ENCODE measurements at regions not wholly inside any gene's neighbourhood (a gene's known extent, or its start where the extent isn't known, plus 50 kb on each side); places are given as distances from the start of the nearest gene placed in this dataset.
"Not testable (repeated sequence)": the region's sequence is repeated elsewhere in the genome, so short reads cannot be mapped to it uniquely, and the experiment has no call there.

DNA sequence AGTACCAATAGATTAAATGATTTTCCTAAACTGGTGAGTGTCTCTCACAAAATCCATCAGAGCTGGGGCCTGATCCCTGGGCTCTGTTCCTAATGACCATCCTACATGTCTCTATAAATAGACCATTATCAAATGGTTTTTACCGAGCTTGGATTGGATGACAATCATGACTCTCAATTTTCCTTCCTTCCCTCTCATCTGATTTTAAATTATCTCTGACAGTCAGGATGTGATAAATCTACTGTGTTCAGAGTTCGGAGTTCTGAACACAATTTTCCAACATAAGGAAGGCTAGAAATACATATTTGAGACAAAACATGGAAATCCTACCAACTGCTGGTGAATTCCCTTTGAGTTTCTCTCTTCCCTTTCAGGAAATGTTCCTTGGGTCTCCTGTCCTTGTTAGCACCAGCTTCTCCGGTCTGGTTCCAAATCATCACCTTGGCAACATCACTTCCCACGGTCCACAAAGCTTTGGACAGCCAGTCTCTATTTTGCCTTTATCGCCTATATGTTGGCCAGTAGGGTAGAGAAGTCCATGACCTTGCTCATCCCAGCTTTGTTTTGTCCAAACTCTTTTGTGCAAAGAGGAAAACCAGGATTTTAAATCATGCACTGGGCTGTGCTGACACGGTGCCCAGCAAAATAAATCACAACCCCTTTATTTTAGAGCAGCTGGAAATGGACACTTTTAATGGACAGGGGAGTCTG lies 139.6 kb upstream of the ITGA6 start:
- no peak for DNase-seq (ENCODE audit: low read depth)

DNA sequence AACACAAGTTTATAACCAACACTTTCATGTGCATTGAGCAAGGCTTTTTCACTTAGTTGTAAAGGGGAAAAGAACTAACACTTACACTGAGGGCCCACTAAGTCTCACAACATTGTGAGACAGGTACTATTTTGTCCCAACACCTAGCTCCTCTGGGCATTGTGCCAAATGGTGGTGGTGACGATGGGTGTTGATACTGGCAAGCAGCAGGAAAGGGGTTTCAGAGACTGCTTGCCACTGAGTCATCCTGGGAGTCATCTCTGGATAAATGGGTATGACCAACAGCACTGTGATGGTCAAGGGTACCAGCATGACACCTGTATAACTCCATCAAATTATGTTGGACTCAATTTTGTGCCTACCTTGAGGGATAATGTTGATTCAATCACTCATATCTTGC lies 138.8 kb upstream of the ITGA6 start:
- DNase-seq (ENCODE audit: low read depth) = no peak

DNA sequence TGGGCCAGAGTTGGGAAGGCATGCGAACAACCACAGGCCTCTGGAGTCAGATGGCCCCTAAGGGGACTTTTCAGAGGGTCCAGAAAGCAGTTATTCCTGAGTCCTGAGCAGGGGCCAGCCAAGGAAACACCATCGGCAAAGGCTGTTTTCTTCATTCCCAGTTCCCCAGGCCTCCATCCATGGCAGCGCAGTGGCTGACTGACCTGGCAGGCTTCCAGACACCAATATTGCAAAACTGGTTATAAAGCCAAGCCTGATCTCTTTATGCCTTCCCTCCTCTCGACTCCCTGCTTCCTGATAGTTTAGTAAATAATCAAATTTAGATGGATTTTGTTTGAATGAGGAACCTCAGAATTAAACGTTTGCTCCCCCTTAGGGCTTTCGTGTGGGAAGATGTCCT lies 133.4 kb upstream of the ITGA6 start:
- no peak for DNase-seq (ENCODE audit: low read depth)

DNA sequence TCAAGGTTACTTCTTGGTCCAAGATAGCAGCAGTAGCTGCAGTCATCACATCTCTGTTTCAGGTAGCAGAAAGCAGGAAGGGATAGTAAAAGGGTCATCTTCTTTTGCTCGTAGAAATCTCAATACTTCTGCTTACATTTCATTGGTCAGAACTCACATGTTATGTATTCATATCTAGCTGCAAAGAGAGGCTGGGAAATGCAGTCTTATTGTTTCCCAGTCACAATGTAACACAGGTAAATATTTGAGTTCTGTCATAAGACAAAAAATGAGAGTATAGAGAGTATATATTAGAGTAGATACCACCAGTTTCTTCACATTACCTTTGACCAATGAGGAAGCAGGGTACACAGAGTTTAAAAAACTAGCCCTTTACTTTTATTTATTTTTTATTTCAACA lies 132.4 kb upstream of the ITGA6 start:
- DNase-seq (ENCODE audit: low read depth) = no peak

DNA sequence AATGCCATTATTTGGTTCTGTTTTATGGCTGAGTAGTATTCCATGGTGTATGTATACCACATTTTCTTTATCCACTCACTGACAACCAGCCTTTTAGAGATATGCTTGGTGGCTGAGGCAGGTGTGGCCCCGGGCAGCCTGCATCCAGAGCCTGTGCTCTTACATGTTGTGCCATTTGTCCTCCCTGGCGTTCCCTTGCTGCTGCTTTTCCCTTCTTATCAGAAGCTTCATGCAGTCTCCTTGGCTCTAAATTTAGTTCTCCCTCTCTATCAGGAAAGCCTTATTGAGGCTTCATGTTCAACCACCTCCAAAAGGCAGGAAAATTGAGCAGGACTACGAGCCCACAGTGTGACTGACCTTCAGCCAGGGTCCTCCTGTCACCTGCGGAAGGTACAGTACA lies 131.7 kb upstream of the ITGA6 start:
- no peak for DNase-seq (ENCODE audit: low read depth)

DNA sequence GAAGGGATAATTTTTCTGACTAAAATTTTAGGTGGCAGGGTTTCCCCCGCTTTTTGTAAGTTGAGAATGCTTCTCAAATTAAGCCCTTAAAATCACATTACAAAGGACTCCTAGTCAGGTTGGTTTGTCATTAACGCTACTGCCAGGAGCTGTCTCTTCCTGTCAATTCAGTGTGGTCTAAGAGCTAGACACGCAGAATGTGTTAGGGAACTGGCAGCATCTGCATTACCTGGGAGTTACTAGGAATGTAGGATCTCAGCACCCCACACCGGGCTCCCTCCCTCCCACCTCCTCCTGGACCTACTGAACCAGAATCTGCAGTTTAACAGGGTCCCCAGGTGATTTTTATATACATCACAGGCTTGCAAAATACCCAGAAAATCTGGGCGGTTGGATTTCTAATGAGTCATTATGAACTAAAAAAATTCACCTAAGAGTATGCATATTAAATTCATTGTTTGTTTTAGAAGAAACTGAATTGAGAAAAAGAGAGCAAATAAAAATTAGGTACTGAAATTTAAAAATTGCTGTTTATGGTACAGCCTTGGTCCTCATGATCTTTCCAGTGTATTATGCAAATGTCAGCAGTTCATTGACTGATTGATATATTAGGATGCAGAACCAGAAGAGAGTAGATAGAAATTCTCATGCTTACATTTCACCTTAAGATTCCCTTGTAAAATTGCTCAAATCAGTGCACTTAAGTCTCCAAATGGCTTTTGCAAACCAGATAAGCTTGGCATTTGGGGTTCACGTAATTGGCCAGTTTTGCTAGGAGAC lies 130.9 kb upstream of the ITGA6 start:
- DNase-seq (ENCODE audit: low read depth) = no peak

DNA sequence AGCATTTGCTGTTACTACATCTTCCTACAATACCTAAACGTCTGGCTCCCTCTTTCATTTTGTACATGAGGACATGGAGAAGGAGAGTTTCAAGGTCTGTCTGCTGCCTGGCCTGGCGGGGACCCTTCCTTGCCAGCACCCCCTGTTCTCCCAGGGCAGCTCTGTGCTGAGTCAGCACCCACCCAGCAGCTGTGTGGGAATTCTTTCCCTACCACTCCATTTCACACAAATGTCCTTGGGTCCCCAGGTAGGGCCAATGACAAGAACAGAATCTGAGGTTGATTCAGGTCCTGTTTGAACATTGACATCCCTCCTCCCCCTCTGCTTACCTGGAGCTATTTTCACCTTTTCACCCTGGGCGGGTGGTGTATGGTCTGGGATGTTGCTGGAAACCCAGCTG lies 129.9 kb upstream of the ITGA6 start:
- no peak for DNase-seq (ENCODE audit: low read depth)

DNA sequence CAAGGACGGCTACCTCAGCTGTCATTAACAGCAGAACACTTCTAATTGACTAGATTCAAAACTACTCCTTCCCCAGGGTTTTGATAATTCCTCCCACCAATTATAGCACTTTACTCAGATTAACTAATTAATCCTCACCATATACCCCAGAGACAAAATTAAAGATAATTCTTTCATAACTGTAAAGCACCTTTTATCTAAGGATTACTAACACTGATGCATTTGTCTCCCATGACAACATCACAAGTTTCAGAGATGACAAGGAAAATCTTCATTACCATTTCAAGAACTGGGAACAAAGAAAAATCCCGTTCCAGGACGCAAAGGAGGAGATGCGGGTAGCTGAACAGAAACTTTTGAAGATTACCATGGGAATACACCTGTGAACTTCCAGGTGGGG lies 129.4 kb upstream of the ITGA6 start:
- no peak for DNase-seq (ENCODE audit: low read depth)

DNA sequence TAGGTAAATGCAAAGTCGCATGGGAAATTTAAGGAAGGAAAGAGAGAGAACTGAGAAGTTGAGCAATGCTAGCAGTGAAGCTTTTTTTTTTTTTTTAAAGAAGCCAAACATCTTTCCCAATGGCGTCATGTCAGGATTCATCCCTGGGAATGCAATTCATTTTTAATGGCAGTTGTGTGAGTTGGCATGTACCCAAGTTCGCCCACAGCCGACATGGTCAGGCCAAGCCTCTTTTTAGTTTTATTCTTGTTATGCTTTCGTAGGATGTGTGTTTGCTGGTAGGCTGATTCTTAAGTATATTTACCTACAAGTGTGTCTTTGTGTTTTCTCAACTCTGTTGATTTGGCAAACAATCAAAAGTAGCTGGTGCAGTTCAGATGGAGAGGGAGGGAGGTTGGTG lies 127.6 kb upstream of the ITGA6 start:
- DNase-seq (ENCODE audit: low read depth) = no peak

DNA sequence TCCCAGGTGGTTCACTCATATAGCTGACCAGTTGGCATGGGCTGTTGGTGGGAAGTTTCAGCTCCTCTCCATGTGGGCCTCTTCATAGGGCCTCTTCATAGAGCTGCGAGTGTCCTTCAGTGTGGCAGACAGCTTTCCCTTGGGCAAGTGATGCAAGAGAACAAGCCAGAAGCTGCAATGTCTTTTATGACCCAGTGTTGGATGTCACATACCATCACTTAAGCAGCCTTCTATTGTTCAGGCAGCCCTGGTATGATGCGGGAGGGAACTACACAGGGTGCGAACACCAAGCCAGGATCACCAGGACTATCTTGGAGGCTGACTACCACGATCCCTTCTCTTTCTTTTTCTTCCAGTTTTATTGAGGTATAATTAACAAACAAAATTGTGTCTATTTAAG lies 126.5 kb upstream of the ITGA6 start:
- no peak for DNase-seq (ENCODE audit: low read depth)

DNA sequence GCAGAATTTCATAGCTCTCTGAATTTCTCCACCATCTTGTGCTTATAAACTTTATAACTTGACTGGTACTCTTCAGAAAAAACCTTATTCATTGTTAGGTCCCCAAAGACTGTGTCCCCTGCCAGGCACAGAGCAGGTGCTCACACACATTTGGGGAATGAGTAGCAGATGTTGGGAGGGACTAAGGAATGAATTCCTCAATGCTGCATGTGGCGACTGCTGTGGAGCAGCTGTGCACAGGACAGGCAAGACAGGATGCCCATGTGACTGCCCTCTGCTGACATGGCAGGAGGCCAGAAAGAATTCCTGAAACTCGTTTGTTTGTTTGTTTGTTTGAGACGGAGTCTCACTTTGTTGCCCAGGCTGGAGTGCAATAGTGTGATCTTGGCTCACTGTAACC lies 122.3 kb upstream of the ITGA6 start:
- no peak for DNase-seq (ENCODE audit: low read depth)

DNA sequence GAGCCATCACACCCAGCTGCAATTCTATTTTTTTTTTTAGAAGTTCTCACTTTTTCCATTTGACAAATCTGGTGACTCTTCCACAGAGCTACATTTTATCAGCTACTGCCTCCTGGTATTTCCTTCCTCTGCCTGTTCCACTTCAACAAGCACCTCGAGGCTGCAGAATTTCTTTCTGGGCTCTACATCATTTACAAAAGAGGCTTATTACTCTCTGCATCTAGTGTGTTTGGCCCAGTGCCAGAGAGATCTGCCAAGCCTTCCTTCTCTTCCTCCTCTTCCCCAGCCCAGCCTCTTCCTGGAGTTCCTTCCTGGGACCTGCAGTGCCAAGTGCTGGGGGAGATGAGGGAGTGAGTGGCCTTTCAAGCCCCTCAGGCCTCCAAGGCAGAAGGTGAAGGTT lies 119.6 kb upstream of the ITGA6 start:
- DNase-seq (ENCODE audit: low read depth) = no peak

DNA sequence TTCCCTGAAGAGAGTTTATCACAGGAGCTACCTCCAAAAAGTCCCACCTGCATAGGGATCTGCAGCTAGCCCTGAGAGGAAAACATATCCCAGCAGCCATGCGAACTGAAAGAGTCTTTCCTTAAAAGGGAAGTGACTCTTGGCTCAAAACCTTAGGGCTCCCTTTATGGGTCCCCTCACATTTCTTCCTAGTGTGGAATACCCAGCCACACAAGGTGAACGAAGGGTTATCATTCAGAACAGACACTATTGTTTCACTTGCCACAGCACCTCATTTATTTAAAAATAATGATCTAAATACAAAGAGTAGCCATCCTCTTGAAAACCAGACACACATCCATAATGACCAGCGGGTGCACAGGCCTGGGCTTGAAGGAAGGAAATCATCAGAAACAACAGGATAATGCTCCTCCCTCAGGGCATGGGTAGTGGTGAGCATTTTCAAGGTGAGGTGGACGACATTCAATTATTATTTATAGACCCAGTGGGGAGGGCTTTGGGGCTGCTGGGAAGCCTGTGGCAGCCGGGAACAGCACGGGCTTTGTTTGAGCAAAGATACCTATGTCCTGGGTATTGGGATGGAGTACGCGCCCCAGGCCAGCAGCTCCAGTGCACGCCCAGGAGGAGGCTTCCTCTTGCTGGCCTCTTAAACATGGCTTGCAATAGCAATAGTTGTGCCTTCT lies 119.0 kb upstream of the ITGA6 start:
- DNase-seq (ENCODE audit: low read depth) = no peak

DNA sequence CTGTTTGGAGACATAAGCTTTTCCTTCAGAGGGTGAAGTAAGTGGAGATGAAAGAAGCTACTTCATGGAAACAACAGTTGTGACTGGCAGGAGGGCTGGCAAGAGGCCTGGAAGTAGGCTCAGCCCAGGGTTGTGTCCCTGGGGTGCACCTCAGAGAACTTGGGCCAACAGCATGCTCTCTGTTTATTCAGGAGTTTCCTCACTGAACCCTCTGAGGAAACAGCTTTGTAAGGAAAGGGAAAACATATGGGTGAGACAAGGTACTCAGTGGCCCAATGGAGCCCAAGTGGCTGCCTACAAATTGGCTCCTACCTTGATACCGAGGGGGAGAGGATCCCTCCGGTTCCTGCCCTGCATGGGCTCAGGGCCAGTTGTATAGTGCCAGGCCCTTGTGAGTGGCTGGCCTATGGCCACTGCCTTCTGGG lies 115.5 kb upstream of the ITGA6 start:
- no peak for DNase-seq (ENCODE audit: low read depth)

DNA sequence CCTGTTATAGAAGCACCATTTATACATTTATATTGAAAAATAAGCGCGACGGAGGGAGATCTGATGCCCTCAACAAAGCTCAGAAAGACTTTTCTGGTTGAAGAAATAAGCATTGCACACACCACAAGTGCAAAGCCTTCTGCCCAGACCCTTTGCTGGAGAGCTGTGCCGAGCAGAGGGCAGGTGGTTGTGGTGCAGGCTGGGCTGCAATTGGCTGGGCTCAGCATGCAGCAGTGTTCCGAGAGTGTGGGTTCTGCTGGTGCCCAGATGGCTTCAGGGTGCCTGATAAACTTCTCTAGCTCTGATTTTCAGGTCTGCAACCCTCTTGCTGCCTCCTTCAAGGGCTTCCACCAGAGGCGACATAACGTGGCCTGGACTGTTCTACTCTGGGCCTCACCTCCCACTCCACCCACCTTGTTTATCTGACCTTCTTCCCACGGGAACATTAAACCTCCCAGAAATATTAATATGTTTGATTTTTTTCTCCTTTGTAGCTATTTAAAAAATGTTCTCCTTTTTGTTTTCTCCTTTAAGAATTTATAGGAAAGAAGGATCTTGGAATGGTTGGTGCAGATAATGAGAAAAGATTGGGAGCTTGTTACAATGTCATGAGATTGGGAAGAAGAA lies 113.6 kb upstream of the ITGA6 start:
- no peak for DNase-seq (ENCODE audit: low read depth)

DNA sequence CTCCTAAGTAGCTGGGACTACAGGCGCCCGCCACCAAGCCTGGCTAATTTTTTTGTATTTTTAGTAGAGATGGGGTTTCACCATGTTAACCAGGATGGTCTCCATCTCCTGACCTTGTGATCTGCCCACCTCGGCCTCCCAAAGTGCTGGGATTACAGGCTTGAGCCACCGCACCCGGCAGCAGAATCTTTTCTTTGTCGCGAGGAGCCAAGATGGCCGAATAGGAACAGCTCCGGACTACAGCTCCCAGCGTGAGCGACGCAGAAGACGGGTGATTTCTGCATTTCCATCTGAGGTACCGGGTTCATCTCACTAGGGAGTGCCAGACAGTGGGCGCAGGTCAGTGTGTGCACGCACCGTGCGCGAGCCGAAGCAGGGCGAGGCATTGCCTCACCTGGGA lies 112.3 kb upstream of the ITGA6 start:
- DNase-seq (ENCODE audit: low read depth) = not testable (repeated sequence)

DNA sequence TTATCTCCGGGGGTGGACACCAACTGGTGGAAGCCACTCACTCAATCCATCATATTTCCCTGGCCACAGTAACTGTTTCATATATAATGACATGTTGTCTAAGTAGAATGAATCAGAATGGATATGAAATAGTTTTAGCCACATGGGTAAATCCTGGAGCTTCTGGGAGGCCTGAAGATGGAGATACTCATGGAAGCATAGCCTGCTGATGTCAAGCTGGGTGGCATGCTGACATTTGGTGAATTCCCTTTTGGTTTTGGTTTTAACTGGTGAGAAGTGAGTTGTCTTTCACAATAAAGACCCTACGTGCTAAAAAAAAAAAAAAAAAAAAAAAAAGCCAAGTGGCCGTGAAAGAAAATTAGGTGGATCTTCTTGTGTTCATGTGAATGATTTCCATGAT lies 105.3 kb upstream of the ITGA6 start:
- DNase-seq (ENCODE audit: low read depth) = no peak

DNA sequence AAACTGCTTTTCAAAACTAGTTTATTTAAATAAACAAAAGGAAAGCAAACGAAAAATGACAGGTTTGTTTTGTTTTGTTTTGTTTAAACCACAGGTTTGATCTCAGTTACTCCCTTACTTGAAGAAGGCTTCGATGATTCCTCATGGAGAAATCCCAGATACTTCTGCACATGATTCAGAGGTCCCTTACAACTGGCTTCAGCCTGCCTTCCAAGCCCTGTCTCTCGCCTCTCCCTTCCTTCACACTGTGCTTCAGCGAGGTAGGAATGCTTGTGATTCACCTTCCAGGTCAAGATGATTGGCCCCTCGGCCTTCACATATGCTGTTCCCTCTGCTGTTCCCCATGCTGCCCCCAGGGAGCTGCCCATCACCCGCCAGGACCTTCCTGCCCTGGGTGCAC lies 104.1 kb upstream of the ITGA6 start:
- no peak for DNase-seq (ENCODE audit: low read depth)

DNA sequence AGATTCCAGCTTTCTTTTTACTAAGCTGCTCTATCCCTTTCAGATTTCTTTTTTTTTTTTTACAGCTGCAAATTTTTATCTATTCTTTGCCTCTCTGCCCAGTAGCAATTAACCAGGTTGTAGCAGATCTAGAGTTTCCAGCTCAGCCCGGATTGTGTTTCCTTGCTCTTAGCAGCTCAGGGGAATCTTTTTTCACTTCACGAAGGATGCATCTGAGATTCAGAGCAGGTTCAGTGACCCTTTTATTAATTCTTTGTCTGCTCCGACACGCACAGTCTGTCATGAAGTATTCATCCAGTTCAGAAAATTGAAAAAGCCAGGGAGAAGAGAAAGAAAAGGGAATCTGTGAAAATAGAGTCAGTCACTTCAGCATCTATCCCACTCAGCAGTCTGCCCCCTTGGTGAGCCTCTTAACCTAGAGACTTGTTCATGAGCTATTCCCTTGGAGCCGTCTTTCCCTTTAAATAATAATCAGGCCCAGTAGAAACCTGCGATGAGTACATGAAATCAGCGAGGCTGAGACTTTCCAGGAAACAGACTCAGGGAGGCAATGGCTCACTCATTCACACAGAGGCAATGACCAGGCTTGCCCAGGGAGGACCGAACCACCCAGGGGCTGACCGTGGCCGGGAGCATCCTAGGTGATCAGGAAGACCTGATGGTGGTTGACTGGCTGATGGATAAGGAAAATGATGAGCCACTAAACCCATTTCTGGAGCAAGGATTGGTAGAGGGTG lies 103.4 kb upstream of the ITGA6 start:
- no peak for DNase-seq (ENCODE audit: low read depth)

DNA sequence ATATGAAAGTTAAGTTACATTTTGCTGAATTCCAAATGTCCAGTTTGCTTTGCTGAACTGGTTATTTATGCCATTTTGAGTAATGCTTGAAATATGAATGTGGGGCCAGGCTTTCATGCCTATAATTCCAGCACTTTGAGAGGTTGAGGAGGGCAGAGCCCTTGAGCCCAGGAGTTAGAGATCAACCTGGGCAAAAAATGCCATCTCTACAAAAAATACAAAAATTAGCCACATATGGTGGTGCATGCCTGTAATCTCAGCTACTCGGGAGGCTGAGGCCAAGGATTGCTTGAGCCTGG lies 101.2 kb upstream of the ITGA6 start:
- no peak for DNase-seq (ENCODE audit: low read depth)

DNA sequence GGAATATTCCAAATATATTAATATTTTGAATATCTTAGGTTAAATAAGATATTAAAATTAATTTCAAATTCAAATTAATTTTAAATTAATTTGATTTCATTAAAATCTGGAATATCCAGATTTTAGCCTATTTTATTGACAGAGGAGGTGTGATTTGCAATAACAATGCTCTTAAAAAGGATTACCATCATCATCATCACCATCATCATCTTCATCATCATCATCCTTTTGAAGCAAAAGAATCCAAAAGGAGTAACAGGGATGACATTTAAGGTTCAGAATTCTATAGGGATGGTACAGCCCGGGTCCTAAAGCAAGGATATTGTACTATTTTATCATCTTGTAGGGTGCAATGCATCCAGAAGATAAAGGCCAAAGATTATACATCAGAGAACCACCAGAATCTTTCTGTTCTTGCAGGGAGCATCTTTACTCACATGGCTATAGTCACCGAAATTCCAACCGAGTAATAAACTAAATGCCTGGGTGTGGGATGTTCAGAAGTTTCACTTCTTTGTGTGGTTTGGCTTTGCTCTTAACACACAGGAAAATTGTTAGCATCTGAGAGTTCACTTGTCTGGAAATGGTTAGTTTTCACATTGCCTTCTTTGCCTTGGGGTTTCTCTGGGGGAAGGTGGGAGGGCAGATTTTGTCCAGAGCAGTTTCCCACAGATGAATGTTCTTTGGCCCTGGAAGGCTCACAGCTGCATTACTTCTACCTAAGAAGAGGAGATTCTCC lies 99.1 kb upstream of the ITGA6 start:
- no peak for DNase-seq (ENCODE audit: low read depth)

DNA sequence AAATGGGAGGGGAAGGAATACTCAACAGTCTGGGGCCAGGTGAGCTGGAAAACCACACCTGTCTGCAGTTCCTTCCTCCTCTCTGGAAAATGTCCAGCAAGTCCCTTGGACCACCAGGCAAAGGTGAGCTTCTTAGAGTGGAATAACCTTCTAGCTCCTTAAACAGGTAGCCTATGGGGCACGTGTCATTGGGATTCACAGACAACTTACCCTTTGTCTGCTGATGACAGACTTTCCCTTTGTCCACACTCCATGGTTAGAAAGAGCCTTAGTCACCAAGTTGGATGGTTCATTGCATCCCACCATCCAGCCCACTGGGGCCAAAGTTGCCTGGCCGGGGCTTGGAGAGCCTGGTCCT lies 98.0 kb upstream of the ITGA6 start:
- DNase-seq (ENCODE audit: low read depth) = no peak

All from stimulated activated CD8-positive, alpha-beta memory T cell treated with anti-CD3 and anti-CD28 coated beads, Interleukin-15, amount 100 ng/mL, for 1 hour (primary cell).